DMS153 treated with DMSO at 0.1 percent for 48 hours (cell line): ENCODE measurements at regions not wholly inside any gene's neighbourhood (a gene's known extent, or its start where the extent isn't known, plus 50 kb on each side); places are given as distances from the start of the nearest gene placed in this dataset.

Source experiments
- DNase-seq: peaks from one replicate; lab custom pipeline; 2025; ENCODE audit not compliant: unreplicated experiment; lab: John Stamatoyannopoulos, UW

DNA sequence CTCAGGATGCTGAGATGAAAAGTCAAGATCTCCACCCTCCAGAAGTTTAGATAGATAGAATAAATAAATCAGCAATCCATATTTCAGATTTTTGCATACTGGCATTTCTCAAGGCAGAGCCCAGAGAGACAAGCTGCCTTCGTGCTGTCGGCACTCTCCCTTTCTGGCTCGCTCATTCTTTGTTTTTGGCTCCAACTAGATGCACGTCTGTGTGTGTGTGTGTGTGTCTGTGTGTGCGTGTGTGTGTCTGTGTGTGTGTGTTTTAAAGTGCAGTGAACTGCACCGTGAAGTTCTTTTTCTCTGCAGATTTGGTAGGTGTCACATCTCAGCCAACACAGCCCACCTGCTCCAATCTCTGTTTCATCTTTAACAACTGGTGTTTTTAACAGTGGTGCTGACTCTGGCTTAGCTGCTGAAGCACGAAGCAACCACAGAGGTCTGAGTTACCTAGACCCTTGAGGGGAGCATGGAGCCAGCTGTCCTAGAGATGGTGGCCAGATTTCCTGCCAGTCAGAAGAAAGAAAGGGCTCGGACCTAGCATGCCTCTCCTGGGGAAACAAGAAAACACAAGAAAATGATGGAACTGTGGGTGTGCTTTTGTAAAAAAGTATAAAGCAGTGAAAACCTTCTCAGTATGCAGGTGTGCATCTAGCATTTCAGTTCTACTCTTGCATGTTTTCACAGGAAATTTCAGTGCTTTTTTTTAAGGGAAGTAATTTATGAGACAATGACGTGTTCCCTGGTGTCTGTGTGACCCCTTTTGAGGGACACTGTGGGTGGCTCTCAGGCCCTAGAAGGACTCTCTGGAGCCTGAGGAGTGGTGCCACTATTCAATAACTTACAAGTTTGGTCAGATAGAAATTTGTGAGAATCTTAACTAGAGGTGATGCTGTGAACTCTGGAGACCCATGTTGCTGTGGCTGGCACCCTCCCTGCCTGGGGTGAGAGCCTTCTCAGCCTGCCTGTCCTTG lies 364.3 kb downstream of the RNF144A start:
- no peak for DNase-seq

DNA sequence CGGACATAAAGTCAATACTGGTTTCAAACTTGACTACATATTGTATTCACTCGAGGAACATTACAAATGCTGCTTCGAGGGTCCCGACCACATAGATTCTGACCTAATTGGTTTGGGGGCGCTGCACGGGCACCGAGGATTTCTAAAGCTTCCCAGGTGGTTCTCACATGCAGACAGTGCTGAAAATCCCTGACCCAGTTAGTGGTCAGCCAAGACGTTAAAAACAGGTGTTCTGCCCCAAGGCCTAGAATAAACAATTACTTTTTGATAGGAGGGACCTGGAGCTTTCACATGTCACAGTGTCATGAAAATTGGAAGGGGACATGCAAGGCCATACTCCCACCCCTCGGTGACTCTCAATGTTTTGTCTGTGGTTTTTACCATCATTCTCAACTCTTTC lies 368.9 kb downstream of the RNF144A start:
- no peak for DNase-seq

GRCh38 chr2:7288484-7288883 lies 371.3 kb downstream of the RNF144A start:
- DNase-seq = no peak

DNA sequence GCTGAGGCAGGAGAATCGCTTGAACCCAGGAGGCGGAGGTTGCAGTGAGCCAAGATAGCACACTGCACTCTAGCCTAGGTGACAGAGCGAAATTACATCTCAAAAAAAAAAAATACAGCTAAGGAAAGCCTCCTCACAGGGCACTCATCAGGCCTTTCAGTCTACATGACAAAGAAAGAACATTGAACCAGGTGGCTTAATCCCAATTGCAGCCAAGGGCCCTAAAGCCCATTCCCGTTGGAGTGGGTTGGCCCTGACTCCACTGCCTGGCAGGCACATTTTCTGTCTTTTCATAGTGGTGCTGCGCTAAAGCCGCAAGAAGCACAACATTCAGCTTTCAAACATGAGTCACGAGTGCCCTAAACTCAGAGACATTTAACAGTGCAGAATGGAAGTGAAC lies 372.5 kb downstream of the RNF144A start:
- DNase-seq = no peak

DNA sequence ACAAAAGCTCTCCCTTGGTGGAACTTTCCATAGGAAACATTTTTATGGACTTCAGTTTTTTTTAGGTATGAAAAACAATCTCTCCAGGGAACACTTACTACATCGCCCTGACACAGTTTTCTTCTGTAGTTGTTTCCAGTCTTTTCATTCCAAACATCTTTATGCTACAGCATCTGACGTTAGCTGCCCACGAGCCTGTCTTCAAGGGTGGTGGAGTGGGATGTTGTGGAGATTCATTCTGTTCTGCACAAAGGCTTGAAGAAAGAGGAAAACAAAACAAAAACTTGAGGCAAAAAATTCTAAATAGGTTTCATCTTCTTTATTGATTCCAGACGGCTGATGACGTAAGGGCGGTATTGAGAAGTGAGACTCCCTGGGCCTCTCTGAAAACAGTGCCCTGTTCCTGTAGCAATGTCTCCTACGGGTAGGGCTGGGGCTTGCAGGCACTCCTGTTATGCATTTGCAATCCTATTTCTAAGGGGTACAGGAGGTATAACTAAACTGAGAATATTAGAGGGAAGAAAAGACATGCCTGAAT lies 375.0 kb downstream of the RNF144A start:
- DNase-seq = no peak

GRCh38 chr2:7309582-7309981 lies 392.4 kb downstream of the RNF144A start:
- no peak for DNase-seq

GRCh38 chr2:7324706-7325105 lies 407.5 kb downstream of the RNF144A start:
- no peak for DNase-seq

GRCh38 chr2:7325186-7325585 lies 408.0 kb downstream of the RNF144A start:
- no peak for DNase-seq

DNA sequence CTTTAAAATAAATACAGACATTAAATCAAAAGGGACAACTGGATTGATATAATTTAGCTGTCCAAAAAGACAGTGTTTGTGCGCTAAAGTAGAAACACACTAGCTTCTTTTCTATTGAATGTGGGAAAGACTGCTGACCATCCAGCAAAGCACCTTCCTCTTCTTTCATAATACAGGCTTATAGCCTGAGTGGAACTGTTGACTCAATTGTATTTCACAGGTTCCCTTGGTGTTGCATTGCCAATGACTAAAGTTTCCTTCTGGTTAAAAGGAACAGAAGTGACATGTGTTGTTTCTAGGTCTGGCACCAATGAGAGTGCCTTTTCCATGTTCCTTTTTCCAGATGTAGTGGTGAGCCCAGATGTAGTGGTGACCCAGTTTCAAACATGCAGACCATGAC lies 412.3 kb downstream of the RNF144A start:
- DNase-seq = no peak

- DNase-seq = no peak
Measured at GRCh38 chr2:7333189-7333765, 416.1 kb downstream of the RNF144A start.

GRCh38 chr2:7333960-7334493 lies 416.8 kb downstream of the RNF144A start:
- DNase-seq = no peak

- DNase-seq = no peak
Measured at GRCh38 chr2:7338961-7339360, 421.7 kb downstream of the RNF144A start.

DNA sequence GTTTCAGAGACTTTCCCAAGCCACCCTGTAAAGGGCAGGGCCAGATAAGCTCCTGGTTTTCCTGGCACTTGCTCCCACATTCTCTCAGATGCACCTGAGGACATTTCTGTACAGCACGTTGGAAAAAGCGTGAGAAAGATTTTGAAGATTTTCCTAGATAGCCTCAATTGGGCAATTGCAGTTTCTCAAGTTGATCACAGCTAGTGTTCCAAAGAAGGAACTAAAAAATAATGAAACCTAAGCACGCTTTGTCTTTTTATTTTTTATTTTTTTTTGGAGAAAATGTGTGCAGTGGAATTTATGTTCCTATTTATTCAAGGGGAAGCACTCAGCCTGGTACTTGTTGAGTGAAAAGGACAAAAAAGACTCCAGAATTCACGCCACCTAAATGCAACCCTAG lies 429.1 kb downstream of the RNF144A start:
- no peak for DNase-seq

DNA sequence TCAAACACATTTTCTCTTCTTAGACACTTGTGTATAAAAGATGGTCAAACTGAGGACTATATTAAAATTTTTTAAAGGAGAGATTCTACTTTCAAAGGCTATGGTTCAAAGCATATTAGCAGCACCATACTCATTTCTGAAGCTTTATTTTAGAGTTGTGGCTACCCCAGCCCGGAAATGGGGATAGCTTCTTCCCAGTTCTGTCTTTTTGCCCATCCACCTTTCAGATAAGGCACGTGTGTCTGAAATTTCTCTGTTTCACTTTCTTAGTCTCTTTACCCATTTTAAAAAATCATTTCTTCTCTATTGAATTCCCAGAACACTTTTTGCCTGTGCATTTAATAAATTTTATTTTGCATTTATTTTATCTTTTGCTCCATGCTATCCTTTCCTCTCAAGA lies 431.5 kb downstream of the RNF144A start:
- DNase-seq = no peak

- DNase-seq = no peak
Measured at GRCh38 chr2:7352191-7352590, 435.0 kb downstream of the RNF144A start.

- DNase-seq = no peak
Measured at GRCh38 chr2:7353571-7353970, 436.4 kb downstream of the RNF144A start.

DNA sequence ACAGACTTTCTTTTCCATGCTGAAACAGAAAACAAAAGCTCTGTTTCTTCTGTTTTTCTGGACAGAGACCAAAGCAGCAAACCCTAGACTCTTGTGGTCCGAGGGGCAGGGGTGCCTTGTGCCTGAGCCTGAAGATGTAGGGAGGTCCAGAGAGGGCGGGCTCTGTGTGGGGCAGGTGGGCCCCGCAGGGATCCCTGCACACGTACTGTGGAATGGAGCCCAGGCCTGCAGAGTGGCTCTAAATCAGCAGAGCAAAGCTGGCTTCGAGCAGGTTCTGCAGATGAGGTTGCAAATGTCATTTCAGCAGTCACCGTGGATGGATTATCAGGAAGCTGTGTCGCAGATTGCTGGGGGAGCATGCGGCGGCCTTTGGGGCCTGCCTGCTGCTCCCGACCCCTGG lies 438.6 kb downstream of the RNF144A start:
- DNase-seq = no peak

DNA sequence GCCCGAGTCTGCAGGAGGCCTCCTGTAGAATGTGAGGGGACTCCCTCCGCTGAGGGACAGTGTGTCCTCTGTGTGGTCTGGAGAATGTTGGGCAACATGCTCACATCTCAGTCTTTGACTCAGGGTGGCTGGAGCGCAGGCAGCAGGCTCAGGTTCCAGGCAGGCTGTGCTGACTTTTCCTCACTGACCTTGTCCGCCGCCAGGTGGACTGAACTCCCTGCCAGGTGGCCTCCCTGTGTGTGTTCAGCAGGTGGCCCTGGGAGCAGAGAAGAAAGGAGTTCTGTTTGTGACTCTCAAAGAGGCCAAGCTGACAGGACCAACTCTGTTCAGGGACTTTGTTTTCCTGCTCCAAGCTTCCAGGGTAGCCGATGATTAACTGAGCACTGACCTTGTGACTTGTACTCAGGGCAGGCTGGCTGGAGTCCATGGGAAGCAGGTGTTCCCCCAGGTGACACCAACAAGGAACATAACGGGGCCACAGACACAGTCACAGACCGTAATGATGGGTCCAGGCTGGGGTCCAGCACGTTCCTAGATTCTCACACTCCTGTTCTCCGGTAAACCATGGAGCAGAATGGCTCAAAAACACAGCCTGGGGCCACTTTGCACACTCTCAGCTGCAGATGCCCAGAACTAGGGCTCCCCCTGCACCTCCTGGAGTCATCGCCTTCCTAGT lies 439.8 kb downstream of the RNF144A start:
- no peak for DNase-seq

- DNase-seq = no peak
Measured at GRCh38 chr2:7357993-7358392, 440.8 kb downstream of the RNF144A start.

- DNase-seq = no peak
Measured at GRCh38 chr2:7358865-7359447, 441.7 kb downstream of the RNF144A start.

- no peak for DNase-seq
Measured at GRCh38 chr2:7363906-7364305, 446.7 kb downstream of the RNF144A start.
